ENCODE measurements at regions not wholly inside any gene's neighbourhood (a gene's known extent, or its start where the extent isn't known, plus 50 kb on each side); places are given as distances from the start of the nearest gene placed in this dataset.
A peak's percentile ranks its signal among the peaks of the same experiment; 100 is the strongest.

GRCh38 chr2:120465989-120466703 is 120.2 kb downstream of the INHBB start (continued):
- peak; percentile 88 for TF ChIP-seq ZNF451 (CRISPR knock-in tag; IDR thresholded peaks at IDR 0.05)
- peak; percentile 97; the same call in 1 of the 2 replicates for TF ChIP-seq BCL3 (CRISPR knock-in tag; IDR thresholded peaks at IDR 0.05)
- TF ChIP-seq MXD4 (CRISPR knock-in tag; IDR thresholded peaks at IDR 0.05), result peak; percentile 87
- TF ChIP-seq HNF4A (CRISPR knock-in tag; IDR thresholded peaks at IDR 0.05), result peak; percentile 90
- TF ChIP-seq ZFP36L2 (CRISPR knock-in tag; IDR thresholded peaks at IDR 0.05), result peak; percentile 91; the same call in 1 of the 2 replicates
- peak; percentile 88 for TF ChIP-seq ARID2 (CRISPR knock-in tag; IDR thresholded peaks at IDR 0.05; ENCODE audit: borderline replicate concordance)
- TF ChIP-seq ZNF460 (CRISPR knock-in tag; IDR thresholded peaks at IDR 0.05; ENCODE audit: borderline replicate concordance), result peak; percentile 67; the same call in 1 of the 2 replicates
- TF ChIP-seq POLR2AphosphoS2 (IDR thresholded peaks at IDR 0.05; ENCODE audit: low read depth, low read length), result no peak
- 0 out of 2 replicates have a peak, but pooled peaks have one; percentile 75 for TF ChIP-seq ZNF570 (CRISPR knock-in tag; IDR thresholded peaks at IDR 0.05; ENCODE audit: borderline replicate concordance)
- TF ChIP-seq ZNF724P (CRISPR knock-in tag; IDR thresholded peaks at IDR 0.05; ENCODE audit: borderline replicate concordance), result no peak
- TF ChIP-seq BRCA1 (CRISPR knock-in tag; IDR thresholded peaks at IDR 0.05), result peak; percentile 98
- TF ChIP-seq HNRNPUL1 (IDR thresholded peaks at IDR 0.05; ENCODE audit: low read depth, low read length), result no peak
- peak; percentile 97 for TF ChIP-seq RORA (CRISPR knock-in tag; IDR thresholded peaks at IDR 0.05)
- TF ChIP-seq ZNF713 (CRISPR knock-in tag; IDR thresholded peaks at IDR 0.05), result no peak
- peak; percentile 98 for TF ChIP-seq SKIL (CRISPR knock-in tag; IDR thresholded peaks at IDR 0.05; ENCODE audit: borderline replicate concordance)
- no peak; the same call in 1 of the 2 replicates for TF ChIP-seq SOX6 (IDR thresholded peaks at IDR 0.05)
- TF ChIP-seq SOX6 (CRISPR knock-in tag; IDR thresholded peaks at IDR 0.05), result peak; percentile 100
- 0 out of 2 replicates have a peak, but pooled peaks have one; percentile 99 for TF ChIP-seq CHD4 (IDR thresholded peaks at IDR 0.05; ENCODE audit: borderline replicate concordance, low read length)
- peak; percentile 100 for TF ChIP-seq FOXK1 (CRISPR knock-in tag; IDR thresholded peaks at IDR 0.05; ENCODE audit: borderline replicate concordance, low read depth)
- peak; percentile 75; the same call in 1 of the 2 replicates for TF ChIP-seq KMT2B (CRISPR knock-in tag; IDR thresholded peaks at IDR 0.05)
- TF ChIP-seq RXRB (CRISPR knock-in tag; IDR thresholded peaks at IDR 0.05; ENCODE audit: borderline replicate concordance), result peak; percentile 98
- TF ChIP-seq CREM (IDR thresholded peaks at IDR 0.05), result peak; percentile 98
- no peak for TF ChIP-seq CREM (CRISPR knock-in tag; IDR thresholded peaks at IDR 0.05)
- 0 out of 2 replicates have a peak, but pooled peaks have one; percentile 61 for TF ChIP-seq ZNF562 (CRISPR knock-in tag; IDR thresholded peaks at IDR 0.05; ENCODE audit: borderline replicate concordance)
- TF ChIP-seq BCL6 (CRISPR knock-in tag; IDR thresholded peaks at IDR 0.05), result peak; percentile 99
- TF ChIP-seq ZNF12 (CRISPR knock-in tag; IDR thresholded peaks at IDR 0.05), result no peak; the same call in 1 of the 2 replicates
- peak; percentile 67; the same call in 1 of the 2 replicates for TF ChIP-seq ZNF644 (CRISPR knock-in tag; IDR thresholded peaks at IDR 0.05; ENCODE audit: low read depth)
- TF ChIP-seq ZNF251 (CRISPR knock-in tag; IDR thresholded peaks at IDR 0.05), result no peak
